NCI-H2171 treated with DMSO at 0.1 percent for 48 hours (cell line): ENCODE measurements at regions not wholly inside any gene's neighbourhood (a gene's known extent, or its start where the extent isn't known, plus 50 kb on each side); places are given as distances from the start of the nearest gene placed in this dataset.

Experiments used
- DNase-seq: peaks from one replicate; lab custom pipeline; 2025; lab: John Stamatoyannopoulos, UW

DNA sequence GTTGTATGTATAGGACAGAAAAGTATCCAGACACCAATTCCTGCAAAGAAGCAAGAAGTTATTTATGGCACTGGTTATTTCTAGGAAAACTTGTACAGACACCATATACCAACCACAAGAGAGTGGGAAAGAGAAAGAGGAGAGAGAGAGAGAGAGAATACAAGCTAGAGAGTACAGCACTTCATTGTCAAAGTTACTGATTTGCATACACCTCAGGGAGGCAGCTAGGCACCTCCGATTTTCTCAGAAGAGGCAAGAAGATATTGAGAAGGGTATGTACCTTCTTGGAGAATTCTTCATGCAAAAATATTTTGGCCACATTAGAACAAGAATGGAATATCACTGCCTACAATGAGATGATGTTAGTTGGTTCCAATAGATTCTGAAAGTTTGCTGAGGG, 333.9 kb upstream of the PIK3C3 start:
- DNase-seq = no peak

DNA sequence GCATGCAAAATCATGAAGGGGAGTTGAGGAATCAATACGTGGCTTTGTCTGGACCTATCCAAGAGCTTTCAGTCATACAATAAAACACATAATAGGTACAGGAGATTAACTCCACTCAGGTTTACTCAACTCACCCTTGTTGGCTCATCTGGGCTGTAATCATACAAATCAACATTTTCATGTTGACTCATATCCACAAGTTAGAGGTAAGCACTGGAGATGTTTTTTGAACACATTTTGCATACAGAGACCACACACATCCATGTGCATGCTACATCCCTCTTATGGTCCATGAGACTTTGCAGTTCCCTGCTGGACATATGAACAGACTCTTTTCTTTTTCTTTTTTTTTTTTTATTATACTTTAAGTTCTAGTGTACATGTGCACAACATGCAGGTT, 336.9 kb upstream of the PIK3C3 start:
- no peak for DNase-seq

DNA sequence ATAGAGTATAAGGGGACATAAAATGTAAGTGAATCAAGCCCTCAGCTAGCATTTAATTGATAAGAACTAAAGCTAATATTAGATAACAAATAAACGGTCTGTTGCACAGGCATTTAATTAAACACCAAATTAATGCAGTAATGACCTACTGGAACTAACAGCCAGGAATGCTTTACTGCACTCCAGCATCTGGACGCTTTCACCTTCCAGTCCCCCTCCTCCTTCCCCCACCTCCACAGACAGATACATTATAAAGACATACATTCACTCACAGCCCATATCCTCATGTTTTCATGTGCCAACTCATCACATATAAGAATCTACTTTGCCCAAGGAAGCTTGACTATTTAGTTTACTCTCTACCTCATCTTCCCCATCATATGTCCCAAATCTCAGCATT, 337.4 kb upstream of the PIK3C3 start:
- DNase-seq = no peak

DNA sequence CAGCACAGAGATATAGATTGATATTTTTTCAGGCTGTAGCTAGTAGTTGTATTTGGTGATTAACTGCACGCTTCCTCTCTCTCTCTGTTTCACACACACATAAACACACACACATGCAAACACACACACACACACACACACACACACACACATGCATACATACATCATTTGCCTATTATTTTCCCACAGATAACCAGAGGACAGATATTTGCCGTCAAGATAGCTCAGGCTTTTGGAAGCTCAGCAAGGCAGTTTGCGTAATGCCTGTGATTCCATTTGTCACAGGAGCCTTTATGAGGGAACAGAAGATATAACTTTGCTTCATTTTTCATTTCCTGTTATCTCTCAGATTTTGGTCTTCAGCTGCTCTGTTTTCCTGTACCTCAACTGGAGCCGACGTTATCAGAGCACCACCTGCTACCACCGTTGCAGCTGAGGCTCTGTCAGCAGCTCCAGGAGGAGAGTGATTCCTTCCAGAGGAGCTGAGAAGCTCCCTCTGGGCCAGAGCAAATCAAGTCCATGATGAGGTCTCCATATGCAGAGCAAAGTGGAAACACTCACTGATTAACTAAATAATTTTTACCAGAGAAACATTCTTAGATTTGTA, 341.9 kb upstream of the PIK3C3 start:
- DNase-seq = no peak

DNA sequence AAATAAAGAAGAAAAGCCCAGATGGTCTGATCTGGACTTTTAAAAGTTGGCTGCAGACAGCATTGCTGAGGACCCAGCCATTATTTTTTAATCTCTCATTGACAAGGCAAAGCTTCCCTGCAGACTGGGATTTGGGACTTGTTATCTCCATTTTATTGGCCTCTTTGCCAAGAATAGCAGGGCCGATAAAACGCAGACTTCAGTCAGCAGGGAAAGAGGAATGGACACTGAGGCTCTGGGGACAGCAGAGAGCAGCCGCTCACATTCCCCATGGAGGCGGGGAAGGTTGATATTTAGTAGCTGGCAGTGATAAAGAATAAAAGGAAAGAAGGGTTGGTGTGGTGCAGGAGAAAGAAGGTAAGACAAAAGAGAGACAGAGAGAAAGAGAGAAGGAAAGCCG, 350.1 kb upstream of the PIK3C3 start:
- DNase-seq = no peak

DNA sequence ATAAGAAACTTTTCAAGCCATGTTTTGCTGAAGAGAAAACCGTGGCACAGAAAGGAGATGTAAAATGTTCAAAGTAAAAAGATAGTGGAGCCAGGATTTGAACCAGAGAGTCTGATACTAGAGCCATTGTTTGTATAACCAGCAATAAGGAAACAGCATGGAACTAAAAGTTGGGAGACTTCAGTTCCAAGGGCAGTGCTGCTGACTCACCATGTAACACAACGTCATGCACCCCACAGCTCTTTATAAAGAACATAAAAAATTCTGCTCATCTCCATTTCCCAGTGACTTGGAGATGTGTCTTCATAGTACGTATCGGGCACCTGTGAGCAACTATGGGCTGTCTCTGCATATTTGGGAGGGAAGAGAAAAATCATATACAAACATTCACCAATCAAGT, 353.0 kb upstream of the PIK3C3 start:
- no peak for DNase-seq

DNA sequence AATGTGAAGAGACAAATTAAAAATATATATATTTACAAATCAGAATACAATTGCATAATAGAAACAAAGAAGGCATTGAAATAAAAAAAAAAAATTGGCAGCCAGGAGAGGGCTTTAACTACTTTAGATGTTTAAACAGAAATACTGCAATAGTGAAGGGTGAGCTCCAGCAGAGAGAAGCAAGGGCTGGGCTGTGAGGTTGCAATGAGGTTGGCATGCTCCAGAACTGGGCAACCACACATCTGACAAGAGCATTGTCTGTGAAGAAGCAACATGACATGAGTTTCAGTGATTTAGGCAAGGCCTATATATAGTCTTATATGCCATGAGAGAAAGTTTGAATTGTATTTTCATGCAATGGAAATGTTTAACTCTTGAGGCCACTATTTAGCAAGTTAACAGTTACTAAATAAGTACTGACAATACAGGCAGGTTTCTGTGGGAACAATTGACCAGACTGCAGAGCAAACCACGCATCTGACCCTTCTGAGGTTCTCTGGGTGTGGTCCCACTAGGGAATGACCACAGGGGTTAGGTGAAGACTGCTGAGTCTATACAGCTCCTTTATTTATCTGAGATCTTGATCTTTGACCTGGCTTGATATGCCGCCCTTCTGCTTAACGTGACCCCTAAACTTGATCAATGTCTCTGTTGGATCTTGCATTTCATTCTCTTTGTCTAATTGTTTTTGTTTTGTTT, 354.2 kb upstream of the PIK3C3 start:
- no peak for DNase-seq

DNA sequence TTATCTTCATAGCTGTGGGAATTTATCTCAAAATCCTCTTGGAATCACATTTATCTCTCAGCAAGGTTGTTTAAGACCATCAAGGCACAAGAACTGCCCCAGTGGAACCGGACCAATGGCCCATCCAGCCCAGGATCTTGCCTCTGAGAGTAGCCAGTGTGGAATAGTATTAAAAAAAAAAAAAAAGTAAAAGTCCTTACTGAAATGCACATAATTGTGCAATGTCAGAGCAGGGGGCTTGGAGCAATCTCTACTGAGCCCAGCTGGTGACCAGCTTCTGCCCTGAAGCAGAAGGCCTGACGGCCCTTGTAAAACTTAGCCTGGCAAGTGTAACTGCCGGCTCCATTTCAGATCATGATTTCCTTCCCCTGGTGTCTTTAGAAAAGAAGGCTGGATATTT, 355.6 kb upstream of the PIK3C3 start:
- DNase-seq = no peak

DNA sequence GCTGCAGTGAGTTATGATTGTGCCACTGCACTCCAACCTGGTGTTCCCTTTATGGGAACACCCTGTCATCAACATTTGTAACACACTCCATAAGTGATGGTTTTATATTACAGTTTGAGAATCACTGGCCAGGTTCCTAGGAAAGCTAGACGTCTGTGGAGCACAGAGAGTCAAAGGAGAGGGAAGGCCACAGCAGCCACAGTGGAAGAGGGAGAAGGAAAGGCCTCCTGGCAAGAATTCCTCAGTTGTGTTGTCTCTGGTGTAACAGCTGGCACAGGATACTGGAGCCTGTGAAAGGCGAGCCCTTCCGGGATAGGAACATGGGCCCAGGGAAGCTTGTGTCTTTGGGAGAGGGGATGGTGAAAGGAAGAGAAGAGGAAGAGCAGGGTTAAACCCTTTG, 360.5 kb upstream of the PIK3C3 start:
- DNase-seq = peak; percentile 71

DNA sequence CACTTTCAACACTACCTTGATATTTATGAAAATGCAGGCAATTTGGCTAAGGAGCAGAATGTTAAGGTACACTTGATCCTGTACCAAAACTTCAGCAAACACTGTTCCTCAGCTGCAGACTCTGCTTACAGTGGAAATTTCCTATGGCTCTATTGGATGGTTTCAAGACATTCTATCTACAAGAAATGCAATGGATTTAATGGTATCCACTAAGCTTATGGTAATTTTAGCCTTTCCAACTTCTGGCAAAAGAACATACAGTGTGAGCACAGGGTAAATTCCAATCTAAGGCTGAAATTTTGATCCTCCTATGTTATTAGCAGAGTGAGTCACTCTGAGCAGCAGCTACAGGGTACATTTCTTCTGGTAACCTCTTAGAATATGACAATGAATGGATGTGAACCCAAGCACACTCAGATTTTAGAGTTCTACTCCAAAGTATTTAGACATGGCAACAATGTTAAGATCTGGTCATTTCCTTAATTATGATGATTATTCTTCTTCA, 361.8 kb upstream of the PIK3C3 start:
- no peak for DNase-seq

DNA sequence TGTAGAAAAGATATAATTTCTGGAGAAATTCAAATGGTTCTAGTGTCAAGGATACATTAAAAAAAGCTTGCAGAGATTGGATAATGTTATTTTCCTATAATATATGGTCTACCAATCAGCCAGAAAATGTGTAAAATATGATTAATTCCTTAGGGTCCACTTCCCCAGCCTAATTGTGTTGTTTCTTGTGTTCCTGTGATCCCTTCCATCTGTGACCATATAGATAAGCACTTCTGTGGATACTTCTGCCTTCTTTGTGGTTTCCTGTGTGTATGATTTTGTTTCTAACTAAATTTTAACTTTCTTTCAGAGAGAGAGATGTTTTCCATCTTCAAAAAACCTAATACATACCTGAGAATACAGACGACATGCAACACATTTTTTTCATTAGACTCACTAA, 367.1 kb upstream of the PIK3C3 start:
- no peak for DNase-seq

DNA sequence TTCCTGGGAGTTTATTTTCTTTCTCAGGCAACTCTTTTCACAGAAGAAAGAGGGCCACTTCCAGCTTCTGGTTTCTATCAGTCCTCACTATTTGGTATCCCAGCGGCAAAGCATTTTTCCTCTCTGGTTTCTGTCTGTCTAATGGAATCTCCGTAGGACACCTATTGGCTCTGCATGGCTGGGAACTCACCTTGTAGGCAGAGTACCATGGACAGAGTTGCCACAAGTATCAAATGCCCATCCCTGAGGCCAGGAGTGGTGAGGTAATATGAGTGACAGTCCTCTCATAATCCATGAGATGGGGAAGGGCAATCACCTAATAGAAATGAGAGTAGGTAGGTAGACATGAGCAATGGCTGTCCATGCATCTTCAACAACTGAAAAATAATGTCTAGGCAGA, 369.5 kb upstream of the PIK3C3 start:
- no peak for DNase-seq

DNA sequence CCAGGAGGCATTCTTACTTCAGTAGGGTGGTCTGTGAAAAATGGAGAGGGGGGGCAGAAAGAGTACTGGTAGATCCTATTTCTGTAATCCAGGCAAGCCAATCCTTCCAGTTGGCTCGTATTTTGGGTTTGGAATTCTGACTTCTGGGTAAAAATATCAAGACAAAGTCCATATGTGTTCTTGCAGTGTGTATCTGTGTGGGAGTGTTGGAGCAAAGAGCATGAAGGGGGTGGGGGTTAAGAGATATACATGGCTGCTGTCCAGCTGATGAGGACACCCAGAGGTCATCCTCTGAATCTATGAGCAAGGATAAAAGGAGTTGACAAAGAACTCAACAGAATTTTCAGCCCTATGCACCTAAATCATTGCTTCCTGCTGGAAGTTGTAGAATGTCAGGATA, 375.8 kb upstream of the PIK3C3 start:
- no peak for DNase-seq

DNA sequence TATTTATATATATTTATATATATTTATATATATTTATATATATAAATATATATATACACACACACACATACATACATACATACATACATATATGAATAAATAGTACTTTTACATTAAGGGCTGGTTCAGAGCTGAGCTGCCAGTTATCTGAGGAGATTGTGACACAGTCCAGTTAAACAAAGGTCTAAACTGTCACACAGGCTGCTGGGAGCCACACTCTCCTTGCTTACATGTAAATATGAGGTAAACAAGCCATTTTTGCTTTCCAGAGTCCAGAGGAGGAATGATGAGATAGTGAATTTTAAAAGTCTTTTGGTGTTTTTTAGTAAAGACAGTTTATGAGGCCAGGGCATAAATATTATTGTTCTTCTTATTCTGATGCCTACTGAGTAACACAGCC, 377.5 kb upstream of the PIK3C3 start:
- DNase-seq = no peak

DNA sequence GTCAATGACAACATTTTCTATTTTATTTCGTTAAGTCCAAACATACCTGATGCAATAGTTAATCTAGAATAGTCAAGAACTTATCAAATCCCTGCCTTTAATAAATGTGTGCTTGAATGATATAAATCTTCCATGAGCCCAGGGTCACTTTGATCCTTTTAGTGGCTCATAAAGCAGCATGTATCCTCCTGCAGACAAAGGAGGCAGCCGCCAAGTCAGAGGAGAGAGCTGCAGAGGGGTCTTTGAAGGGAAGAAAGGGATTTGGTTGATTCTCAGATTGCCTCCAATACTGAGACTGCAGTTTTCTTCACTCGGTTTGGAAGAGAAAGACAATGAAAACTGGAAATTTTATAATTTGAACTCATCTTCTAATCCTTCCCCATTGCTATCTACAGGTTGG, 378.4 kb upstream of the PIK3C3 start:
- no peak for DNase-seq

DNA sequence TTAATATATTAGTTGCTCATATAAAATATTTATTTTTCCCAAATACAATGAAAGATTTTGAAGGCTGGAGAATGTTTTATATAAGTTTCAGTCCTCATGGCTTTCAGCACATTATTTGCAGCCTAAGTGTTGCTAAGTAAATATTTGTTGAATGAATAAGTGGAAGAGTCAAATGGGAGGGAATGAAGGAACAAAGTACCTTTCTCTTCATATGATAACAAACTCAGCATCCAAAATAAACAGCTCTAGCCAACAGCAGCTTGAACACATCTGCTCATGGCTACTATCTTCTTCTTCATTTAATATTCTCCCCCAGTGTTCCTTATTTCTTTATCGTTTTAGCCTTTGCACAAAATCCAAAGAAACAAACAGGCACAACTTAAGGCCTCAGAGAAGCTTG, 385.2 kb upstream of the PIK3C3 start:
- no peak for DNase-seq

DNA sequence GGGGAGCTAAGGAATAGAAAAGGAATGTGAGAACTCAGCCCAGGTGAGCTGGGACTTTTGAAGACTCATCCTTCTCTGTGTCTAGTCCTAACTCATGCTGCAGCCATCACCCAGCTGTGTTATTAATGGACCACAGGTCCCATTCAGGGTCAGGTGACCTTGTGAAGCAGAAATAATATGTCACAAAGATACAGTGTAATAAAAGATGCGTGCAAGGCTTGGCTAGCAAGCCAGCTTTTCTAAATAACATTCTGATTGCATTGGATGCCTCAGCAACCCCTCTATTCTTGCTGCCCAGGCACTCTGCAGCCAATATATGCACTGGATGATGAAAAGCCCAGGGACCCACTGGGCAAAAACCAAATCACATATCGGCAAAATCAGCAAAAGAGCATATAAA, 393.1 kb upstream of the PIK3C3 start:
- DNase-seq = no peak

DNA sequence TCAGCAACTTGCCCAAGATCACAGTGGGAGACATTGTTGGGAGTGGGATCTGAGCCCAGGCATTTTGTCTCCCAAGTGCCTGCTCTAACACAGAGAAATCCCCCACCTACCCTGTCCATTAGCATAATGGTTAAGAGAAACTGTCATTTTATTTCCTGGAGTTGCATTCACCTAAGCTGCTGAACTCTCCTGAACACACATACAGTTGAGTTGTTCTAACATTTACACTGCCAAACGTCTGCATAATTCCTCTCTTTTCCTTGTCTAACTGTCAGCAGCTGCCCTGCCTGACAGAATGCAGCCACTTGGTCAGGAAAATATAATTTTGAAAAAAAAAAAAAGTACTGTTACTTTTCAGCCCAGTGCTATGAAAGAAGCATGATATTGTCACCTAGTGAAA, 396.3 kb upstream of the PIK3C3 start:
- no peak for DNase-seq

DNA sequence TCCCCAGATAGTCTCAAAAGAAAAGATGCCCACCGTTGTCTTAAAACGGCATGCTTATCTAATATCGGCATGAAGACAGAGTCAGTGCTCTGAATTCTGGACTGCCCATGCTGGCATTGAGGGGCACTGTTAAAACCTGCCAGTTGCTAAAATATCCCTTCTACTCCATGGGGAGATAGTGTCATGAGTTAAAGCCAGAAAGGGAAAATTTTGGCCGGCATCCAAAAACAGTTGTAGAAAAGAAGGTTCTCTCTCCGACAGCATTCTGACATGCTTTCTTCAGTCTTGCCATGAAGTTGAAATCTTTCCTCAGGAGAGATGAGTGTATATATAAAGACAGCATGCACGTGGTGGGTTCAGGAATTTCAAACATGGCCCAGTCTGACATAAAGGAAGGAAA, 401.3 kb upstream of the PIK3C3 start:
- no peak for DNase-seq

DNA sequence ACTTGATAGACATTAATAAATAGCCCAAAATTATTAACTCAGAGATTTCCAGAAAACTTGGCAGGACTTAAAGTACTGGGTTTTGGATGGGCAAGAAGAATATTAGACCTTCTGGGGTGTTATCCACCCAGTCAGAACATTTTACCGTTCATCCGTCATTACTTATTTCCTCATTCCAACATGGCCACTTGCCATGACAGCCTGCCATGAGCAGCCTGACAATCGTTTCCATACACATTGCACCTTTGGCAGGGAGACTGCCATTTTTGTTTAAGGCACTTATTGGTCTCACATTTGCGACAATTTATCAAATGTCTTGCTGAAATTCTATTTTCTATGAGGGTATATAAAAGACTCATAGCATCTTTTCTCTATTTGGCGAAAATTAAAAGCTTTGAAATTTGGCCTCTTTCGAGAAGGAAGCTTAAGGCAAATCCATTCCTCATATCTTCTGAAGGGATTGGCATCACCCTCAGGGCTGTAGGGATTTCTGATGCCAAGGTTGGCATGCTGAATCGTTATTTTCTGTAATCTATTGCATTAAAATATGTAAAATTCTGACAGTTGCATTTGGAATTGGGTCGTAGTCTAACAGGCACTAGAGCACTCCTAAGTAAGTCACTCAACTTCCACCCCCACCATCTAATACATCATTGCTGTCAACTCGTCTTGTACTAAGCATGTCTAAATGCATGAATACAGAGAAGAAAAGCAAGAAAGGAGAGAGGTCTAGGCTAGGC, 406.3 kb upstream of the PIK3C3 start:
- DNase-seq = no peak

DNA sequence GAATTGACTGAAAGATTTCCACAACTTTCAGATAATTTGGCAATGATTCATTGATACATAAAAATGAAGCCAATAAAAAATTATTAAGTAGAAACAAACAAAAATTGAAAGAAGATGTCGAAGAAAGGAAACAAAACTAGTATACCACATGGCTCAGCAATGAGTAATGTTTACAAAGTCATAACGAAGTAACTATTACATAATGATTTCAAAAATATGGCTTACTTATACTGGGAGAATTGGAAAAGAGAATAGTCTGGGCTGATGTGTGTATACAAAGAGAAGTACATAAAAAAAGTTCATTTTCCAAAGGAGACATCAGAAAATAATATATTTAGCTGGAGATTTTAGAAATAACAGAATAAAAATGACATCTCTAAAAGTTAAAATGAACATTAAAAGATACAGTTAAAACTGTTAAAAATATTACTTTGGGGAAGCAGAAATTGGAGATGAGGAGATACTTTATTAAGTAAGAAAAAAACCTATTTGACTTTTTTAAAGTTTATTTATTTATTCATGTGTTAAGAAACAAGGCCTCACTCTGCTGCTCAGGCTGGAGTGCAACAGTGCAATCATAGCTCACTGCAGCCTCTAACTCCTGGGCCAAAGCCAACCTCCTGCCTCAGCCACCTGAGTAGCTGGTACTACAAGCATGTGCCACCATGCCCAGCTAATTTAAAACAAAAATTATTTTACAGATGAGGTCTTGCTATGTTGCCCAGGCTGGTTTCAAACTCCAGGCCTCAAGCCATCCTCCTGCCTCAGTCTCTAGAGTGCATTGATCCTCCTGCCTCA, 409.7 kb upstream of the PIK3C3 start:
- peak; percentile 5 for DNase-seq

DNA sequence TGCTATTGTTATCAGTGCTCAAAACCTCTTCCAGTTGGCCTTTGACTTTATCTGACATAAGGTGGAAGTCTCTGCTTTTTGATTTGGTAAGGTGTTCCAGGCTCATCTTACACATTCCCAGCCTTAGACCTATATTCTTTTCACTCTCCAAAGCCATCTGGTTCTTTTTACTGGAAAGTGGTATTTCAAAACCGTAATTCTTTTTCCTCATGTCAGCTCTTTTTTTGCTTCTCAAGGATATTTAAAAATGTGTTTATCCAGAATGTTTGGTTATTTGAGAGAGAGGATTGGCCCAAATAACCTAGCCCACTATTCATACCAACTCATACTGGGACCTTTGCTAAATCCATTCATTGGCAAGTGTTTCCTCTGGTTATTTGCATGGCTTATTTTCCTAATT, 411.2 kb upstream of the PIK3C3 start:
- peak; percentile 73 for DNase-seq
